GM15510 (cell line): ENCODE measurements at regions not wholly inside any gene's neighbourhood (a gene's known extent, or its start where the extent isn't known, plus 50 kb on each side); places are given as distances from the start of the nearest gene placed in this dataset.

Source experiments
- POLR2A ChIP-seq: IDR thresholded peaks from 3 replicates; pipeline ENCODE4 v1.6.1; 2011; ENCODE audit warnings: borderline replicate concordance; ENCODE audit not compliant: insufficient read length; ENCODE audit errors: extremely low read depth

- TF ChIP-seq POLR2A, result no peak
These were observed 95.5 kb upstream of the RALGPS2 start for GRCh38 chr1:178629252-178630154.

- no peak for TF ChIP-seq POLR2A
These were observed 94.6 kb upstream of the RALGPS2 start for GRCh38 chr1:178630417-178630816.

- no peak for TF ChIP-seq POLR2A
These were observed 92.4 kb upstream of the RALGPS2 start for GRCh38 chr1:178632653-178633052.

GRCh38 chr1:178633056-178633455, 92.0 kb upstream of the RALGPS2 start:
- TF ChIP-seq POLR2A, result no peak

- TF ChIP-seq POLR2A, result no peak
These were observed 90.6 kb upstream of the RALGPS2 start for GRCh38 chr1:178634445-178634844.

GRCh38 chr1:178637841-178638240, 87.2 kb upstream of the RALGPS2 start:
- no peak for TF ChIP-seq POLR2A

- no peak for TF ChIP-seq POLR2A
These were observed 85.7 kb upstream of the RALGPS2 start for GRCh38 chr1:178639326-178639725.

GRCh38 chr1:178642282-178642681, 82.8 kb upstream of the RALGPS2 start:
- no peak for TF ChIP-seq POLR2A

- no peak for TF ChIP-seq POLR2A
These were observed 81.7 kb upstream of the RALGPS2 start for GRCh38 chr1:178643349-178643748.

GRCh38 chr1:178643831-178644230, 81.2 kb upstream of the RALGPS2 start:
- TF ChIP-seq POLR2A, result no peak

GRCh38 chr1:178644308-178645120, 80.5 kb upstream of the RALGPS2 start:
- TF ChIP-seq POLR2A, result no peak

GRCh38 chr1:178645157-178645807, 79.8 kb upstream of the RALGPS2 start:
- no peak for TF ChIP-seq POLR2A

- no peak for TF ChIP-seq POLR2A
These were observed 79.2 kb upstream of the RALGPS2 start for GRCh38 chr1:178645808-178646200.

GRCh38 chr1:178646821-178647220, 78.2 kb upstream of the RALGPS2 start:
- no peak for TF ChIP-seq POLR2A

- TF ChIP-seq POLR2A, result no peak
These were observed 76.9 kb upstream of the RALGPS2 start for GRCh38 chr1:178648151-178648550.
